ENCODE measurements at regions not wholly inside any gene's neighbourhood (a gene's known extent, or its start where the extent isn't known, plus 50 kb on each side); places are given as distances from the start of the nearest gene placed in this dataset.

DNA sequence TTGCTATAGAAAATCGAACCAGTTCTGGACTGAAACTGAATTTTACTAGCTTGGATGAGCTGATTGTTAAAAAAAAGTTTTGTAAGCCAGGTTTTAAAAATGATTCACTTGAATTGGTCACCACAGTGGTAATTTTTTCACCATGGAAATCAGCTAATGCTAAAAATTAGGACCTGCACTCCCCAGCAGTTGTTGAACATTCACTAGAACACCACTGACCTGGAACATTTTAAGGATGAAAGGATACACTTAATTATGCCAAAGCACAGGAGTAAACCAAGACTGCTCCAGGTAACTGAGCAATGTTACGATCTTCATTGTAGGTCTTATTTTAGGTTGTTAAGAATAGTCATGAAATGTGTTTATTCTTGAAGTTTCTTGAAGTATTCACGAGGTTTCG is 1342.6 kb upstream of the SPRY2 start:
- no peaks in the 10 kb centered on the region for H3K9me3 ChIP-seq (replicated peaks in 1 of 3)
- DNase-seq = no peak
- 67 to 77% (median 73%) methylated on average over 4 of the region's 4 CpGs for WGBS, 4 donors
- H3K27me3 ChIP-seq = no peaks in the 10 kb centered on the region
- no peaks in the 10 kb centered on the region for H3K36me3 ChIP-seq (replicated peaks in 1 of 2)
- intact Hi-C loops (cut with DNase I) = no loop called here
- no peaks in the 10 kb centered on the region for H3K4me1 ChIP-seq (replicated peaks in 1 of 2)
- H3K4me3 ChIP-seq = no peak overlapping the region
- TF ChIP-seq, protein P1, sequence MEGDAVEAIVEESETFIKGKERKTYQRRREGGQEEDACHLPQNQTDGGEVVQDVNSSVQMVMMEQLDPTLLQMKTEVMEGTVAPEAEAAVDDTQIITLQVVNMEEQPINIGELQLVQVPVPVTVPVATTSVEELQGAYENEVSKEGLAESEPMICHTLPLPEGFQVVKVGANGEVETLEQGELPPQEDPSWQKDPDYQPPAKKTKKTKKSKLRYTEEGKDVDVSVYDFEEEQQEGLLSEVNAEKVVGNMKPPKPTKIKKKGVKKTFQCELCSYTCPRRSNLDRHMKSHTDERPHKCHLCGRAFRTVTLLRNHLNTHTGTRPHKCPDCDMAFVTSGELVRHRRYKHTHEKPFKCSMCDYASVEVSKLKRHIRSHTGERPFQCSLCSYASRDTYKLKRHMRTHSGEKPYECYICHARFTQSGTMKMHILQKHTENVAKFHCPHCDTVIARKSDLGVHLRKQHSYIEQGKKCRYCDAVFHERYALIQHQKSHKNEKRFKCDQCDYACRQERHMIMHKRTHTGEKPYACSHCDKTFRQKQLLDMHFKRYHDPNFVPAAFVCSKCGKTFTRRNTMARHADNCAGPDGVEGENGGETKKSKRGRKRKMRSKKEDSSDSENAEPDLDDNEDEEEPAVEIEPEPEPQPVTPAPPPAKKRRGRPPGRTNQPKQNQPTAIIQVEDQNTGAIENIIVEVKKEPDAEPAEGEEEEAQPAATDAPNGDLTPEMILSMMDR (IDR thresholded peaks at IDR 0.05) = no peak
- TF ChIP-seq POLR2A (IDR thresholded peaks at IDR 0.05) = no peak
- no peak overlapping the region for H3K27ac ChIP-seq

DNA sequence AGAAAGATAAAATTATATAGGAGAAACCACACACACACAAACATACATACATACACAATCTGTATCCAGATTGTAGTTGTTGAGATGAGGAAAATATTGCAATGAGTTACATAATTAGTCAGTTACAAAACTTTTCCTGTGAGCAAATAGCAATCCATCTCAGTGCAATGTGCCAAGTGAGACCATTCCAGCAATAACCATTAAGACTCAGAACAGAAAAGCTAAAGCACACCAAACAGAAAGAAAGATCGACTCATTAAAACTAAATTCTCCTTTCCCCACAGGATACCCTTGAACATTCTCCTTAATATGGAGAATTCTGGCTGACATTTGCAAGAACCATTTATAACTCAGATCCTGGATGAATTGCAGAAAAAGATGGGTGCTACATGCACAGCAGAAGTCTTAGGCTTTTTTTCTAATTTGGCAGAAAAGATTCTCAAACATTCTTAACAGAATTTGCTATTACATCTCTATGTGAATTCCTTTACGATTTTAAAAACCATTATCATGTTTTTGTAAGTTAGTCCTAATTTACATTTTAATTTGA is 1341.2 kb upstream of the SPRY2 start:
- Histone ChIP-seq H3K9me3 (replicated peaks in 1 of 3) (no peaks in the 10 kb centered on the region), H3K36me3 (replicated peaks in 1 of 2) (no peaks in the 10 kb centered on the region), H3K4me3 (no peak overlapping the region), H3K4me1 (replicated peaks in 1 of 2) (no peaks in the 10 kb centered on the region), H3K27ac (no peak overlapping the region), H3K27me3 (no peaks in the 10 kb centered on the region)
- 69 to 83% (median 73%) methylated on average over 2 of the region's 2 CpGs for WGBS, 4 donors
- TF ChIP-seq POLR2A (IDR thresholded peaks at IDR 0.05) = no peak
- TF ChIP-seq, protein P1 (IDR thresholded peaks at IDR 0.05) = no peak
- DNase-seq = no peak
- intact Hi-C loops (cut with DNase I) = no loop called here

DNA sequence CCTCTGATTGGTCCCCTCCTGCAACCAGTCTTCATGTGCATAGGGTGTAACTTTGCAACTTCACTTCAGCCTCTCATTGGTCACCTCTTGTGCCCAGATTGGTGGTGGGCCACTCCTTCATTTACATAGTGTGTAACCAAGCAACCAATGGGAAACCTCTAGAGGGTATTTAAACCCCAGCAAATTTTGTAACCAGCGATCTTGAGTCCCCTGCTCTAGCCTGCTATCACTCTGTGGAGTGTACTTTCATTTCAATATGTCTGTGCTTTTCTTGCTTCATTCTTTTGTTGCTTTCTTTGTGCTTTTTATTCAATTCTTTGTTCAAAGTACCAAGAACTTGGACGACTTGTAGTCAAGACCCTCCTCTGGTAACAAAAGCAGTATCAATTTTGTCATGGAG is 1336.9 kb upstream of the SPRY2 start:
- no peak for DNase-seq
- Histone ChIP-seq H3K4me3 (no peak overlapping the region), H3K36me3 (replicated peaks in 1 of 2) (no peaks in the 10 kb centered on the region), H3K27me3 (no peaks in the 10 kb centered on the region), H3K9me3 (replicated peaks in 1 of 3) (peaks cover 0 to 5% (median 0%) of the 10 kb centered on the region in 3 donors), H3K27ac (no peak overlapping the region), H3K4me1 (replicated peaks in 1 of 2) (no peaks in the 10 kb centered on the region)
- TF ChIP-seq POLR2A (IDR thresholded peaks at IDR 0.05) = no peak
- TF ChIP-seq, protein P1 (IDR thresholded peaks at IDR 0.05) = no peak
- WGBS, 4 donors = 53 to 77% (median 67%) methylated on average over 2 of the region's 2 CpGs
- intact Hi-C loops (cut with DNase I) = no loop called here

DNA sequence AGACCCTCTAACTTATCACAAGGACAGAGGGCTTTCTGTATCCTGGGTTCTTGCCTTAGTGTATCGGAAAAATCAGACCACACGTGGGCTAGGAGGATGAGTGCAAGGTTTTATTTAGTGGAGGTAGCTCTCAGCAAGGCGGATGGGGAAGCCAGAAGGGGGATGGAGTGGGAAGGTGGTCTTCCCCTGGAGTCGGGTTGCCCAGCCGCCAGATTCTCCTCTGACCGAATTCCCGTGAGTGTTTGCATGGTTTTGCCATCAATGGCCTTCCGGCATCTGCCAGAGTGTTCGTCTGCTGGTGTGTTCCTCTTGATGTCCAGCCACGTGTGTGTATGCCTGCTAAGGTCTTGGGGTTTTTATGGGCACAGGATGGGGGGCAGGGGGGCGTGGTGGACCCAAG is 1335.1 kb upstream of the SPRY2 start:
- intact Hi-C loops (cut with DNase I) = no loop called here
- 67 to 89% (median 80%) methylated on average over 9 to 11 of the region's 11 CpGs for WGBS, 4 donors
- no peak overlapping the region for H3K27ac ChIP-seq

More for the DNA sequence above, 1335.1 kb upstream of the SPRY2 start:
- Histone ChIP-seq H3K4me3 (no peak overlapping the region), H3K4me1 (replicated peaks in 1 of 2) (no peaks in the 10 kb centered on the region), H3K36me3 (replicated peaks in 1 of 2) (no peaks in the 10 kb centered on the region), H3K9me3 (replicated peaks in 1 of 3) (peaks cover 0 to 5% (median 0%) of the 10 kb centered on the region in 3 donors), H3K27me3 (no peaks in the 10 kb centered on the region)
- DNase-seq = no peak
- TF ChIP-seq, protein P1 (IDR thresholded peaks at IDR 0.05) = no peak
- TF ChIP-seq POLR2A (IDR thresholded peaks at IDR 0.05) = no peak
